Kidney epithelial cell (primary cell): ENCODE measurements at regions not wholly inside any gene's neighbourhood (a gene's known extent, or its start where the extent isn't known, plus 50 kb on each side); places are given as distances from the start of the nearest gene placed in this dataset.
A peak's percentile ranks its signal among the peaks of the same experiment; 100 is the strongest.

ENCODE experiments used
- DNase-seq: peaks from one replicate; pipeline ENCODE4 v3.0.0-alpha.2; 2010; ENCODE audit warnings: low read depth
- H3K27me3 ChIP-seq: 2 replicates; pipeline ENCODE4 v1.6.0; 2011; ENCODE audit warnings: low read length; ENCODE audit not compliant: control insufficient read depth, insufficient read depth
- H3K36me3 ChIP-seq: 2 replicates; pipeline ENCODE4 v1.5.1; 2011; ENCODE audit warnings: low read length; ENCODE audit not compliant: control insufficient read depth, insufficient read depth
- H3K4me3 ChIP-seq: 2 replicates; pipeline ENCODE4 v1.5.1; 2011; ENCODE audit warnings: low read depth, mild to moderate bottlenecking, control low read depth, low read length
- CTCF ChIP-seq: IDR thresholded peaks from 2 replicates; pipeline ENCODE4 v1.5.1; 2011; ENCODE audit warnings: mild to moderate bottlenecking, moderate library complexity, low read length, control low read depth, inconsistent platforms; ENCODE audit not compliant: insufficient read depth, poor library complexity, severe bottlenecking

GRCh38 chr4:132001542-132001941, 1147.6 kb upstream of the PCDH10 start:
- TF ChIP-seq CTCF, result no peak
- DNase-seq, result peak; percentile 19
- Histone ChIP-seq H3K27me3 (no peaks in the 10 kb centered on the region), H3K4me3 (no peak overlapping the region), H3K36me3 (no peaks in the 10 kb centered on the region)

DNA sequence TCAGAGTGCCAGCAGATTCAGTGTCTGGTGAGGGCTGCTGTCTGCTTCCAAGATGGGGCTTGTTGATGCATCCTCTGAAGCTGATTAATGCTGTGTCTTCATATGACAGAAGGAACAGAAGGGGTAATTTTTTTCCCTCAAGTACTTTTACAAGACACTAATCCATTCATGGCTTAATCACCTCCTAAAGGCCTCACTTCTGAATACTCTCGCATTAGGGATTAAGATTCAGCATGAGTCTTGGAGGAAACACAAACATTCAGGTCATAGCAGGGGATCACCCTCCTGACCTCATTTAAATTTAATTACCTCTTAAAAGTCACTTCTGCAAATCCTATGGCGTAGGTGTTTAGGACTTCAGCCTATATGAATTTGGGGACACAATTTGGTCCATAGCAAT, 1145.5 kb upstream of the PCDH10 start:
- DNase-seq, result no peak
- TF ChIP-seq CTCF, result no peak
- Histone ChIP-seq H3K27me3 (no peaks in the 10 kb centered on the region), H3K4me3 (no peak overlapping the region), H3K36me3 (no peaks in the 10 kb centered on the region)

- DNase-seq, result no peak
- TF ChIP-seq CTCF, result no peak
- Histone ChIP-seq H3K36me3 (no peaks in the 10 kb centered on the region), H3K4me3 (no peak overlapping the region), H3K27me3 (no peaks in the 10 kb centered on the region)
Observed at GRCh38 chr4:132015321-132015720, 1133.8 kb upstream of the PCDH10 start.

DNA sequence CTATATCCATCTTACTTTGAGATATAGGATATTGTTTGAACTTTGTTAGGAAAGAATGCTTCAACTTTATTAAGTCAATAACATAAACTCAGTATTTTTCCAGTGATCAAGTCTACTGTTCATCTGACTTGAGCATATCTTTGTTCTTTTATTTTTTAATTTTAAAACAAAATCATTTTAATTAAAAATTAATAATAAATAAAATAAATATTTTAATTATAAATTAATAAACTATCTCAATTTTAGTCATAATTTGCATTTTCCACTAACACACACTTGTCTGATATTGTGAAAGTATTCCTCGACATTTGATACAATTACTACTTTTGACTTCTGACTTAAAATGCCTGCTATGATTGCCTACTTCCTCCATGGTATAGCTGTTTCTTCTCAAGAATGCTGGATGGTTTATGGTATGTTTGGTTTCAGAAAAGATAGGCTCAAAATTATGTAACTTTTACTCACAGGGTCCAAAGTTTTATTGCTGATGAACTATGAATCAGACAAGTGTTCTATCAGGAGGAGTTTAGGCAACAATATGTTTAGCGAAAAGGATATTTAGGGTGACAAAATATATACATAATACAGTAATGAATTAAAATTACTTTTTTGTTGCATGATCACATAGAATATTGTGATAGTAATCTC, 1132.3 kb upstream of the PCDH10 start:
- no peaks in the 10 kb centered on the region for H3K27me3 ChIP-seq
- no peak overlapping the region for H3K4me3 ChIP-seq
- no peak for TF ChIP-seq CTCF
- no peaks in the 10 kb centered on the region for H3K36me3 ChIP-seq
- DNase-seq, result no peak

- H3K27me3 ChIP-seq, result no peaks in the 10 kb centered on the region
- DNase-seq, result no peak
- TF ChIP-seq CTCF, result no peak
- H3K36me3 ChIP-seq, result no peaks in the 10 kb centered on the region
- H3K4me3 ChIP-seq, result no peak overlapping the region
Observed at GRCh38 chr4:132026166-132026565, 1122.9 kb upstream of the PCDH10 start.

GRCh38 chr4:132026816-132027215, 1122.3 kb upstream of the PCDH10 start:
- H3K36me3 ChIP-seq, result no peaks in the 10 kb centered on the region
- DNase-seq, result no peak
- no peak for TF ChIP-seq CTCF
- no peaks in the 10 kb centered on the region for H3K27me3 ChIP-seq
- H3K4me3 ChIP-seq, result no peak overlapping the region
